Jurkat, Clone E6-1 (cell line): ENCODE measurements at regions not wholly inside any gene's neighbourhood (a gene's known extent, or its start where the extent isn't known, plus 50 kb on each side); places are given as distances from the start of the nearest gene placed in this dataset.
"Not testable (repeated sequence)": the region's sequence is repeated elsewhere in the genome, so short reads cannot be mapped to it uniquely, and the experiment has no call there.

ENCODE experiments used
- DNase-seq: peaks from one replicate; pipeline ENCODE4 v3.0.0-alpha.2; 2011; ENCODE audit warnings: low read depth, low spot score
- H3K4me3 ChIP-seq: 2 replicates; pipeline ENCODE4 v1.5.1; 2011; ENCODE audit warnings: mild to moderate bottlenecking, low read length, control low read depth, moderate library complexity

DNA sequence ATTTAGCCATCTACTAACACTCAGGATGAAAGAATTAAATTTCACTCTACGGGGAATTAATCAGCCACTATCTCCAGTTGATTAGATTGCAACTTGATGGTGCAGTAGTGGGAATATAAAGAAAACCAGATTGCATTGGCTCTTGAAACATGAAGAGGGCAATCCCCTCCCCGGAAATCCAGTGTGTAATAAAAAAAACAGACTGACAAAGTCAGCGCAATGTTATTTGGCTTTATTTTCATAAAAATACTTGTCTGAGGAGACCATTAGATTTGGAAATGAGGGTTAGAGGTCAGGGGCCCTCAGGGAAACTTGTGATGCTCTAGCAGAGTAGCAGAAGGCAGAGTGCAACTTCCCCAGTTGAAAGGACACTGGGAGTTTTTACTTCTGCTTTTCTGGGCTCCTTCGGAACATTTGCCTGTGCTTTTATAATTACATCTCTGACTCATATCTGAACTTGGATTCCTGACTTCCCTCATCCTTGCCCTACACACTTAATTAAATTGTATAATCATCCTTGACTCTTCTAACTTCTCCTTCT lies 326.8 kb downstream of the TUSC7 start:
- no peak for DNase-seq
- H3K4me3 ChIP-seq = no peak overlapping the region

GRCh38 chr3:117045143-117045542 lies 335.6 kb downstream of the TUSC7 start:
- H3K4me3 ChIP-seq = no peak overlapping the region
- DNase-seq = no peak

- DNase-seq = no peak
- no peak overlapping the region for H3K4me3 ChIP-seq
Observed at GRCh38 chr3:117047951-117048705, 338.5 kb downstream of the TUSC7 start.

- no peak for DNase-seq
- H3K4me3 ChIP-seq = no peak overlapping the region
Observed at GRCh38 chr3:117052395-117052794, 342.8 kb downstream of the TUSC7 start.

- DNase-seq = no peak
- no peak overlapping the region for H3K4me3 ChIP-seq
Observed at GRCh38 chr3:117054556-117054955, 345.0 kb downstream of the TUSC7 start.

DNA sequence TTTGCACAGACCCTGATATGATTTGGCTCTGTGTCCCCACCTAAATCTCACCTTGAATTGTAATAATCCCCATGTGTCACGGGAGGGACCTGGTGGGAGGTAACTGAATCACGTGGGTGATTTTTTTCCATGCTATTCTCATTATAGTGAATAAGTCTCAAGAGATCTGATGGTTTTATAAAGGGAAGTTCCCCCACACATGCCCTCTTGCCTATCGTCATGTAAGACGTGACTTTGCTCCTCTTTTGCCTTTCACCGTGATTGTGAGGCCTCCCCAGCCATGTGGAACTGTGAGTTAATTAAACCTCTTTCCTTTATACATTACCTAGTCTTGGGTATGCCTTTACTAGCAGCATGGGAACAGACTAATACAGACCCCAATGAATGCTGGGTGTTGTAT lies 347.4 kb downstream of the TUSC7 start:
- not testable (repeated sequence) for DNase-seq, H3K4me3 ChIP-seq

DNA sequence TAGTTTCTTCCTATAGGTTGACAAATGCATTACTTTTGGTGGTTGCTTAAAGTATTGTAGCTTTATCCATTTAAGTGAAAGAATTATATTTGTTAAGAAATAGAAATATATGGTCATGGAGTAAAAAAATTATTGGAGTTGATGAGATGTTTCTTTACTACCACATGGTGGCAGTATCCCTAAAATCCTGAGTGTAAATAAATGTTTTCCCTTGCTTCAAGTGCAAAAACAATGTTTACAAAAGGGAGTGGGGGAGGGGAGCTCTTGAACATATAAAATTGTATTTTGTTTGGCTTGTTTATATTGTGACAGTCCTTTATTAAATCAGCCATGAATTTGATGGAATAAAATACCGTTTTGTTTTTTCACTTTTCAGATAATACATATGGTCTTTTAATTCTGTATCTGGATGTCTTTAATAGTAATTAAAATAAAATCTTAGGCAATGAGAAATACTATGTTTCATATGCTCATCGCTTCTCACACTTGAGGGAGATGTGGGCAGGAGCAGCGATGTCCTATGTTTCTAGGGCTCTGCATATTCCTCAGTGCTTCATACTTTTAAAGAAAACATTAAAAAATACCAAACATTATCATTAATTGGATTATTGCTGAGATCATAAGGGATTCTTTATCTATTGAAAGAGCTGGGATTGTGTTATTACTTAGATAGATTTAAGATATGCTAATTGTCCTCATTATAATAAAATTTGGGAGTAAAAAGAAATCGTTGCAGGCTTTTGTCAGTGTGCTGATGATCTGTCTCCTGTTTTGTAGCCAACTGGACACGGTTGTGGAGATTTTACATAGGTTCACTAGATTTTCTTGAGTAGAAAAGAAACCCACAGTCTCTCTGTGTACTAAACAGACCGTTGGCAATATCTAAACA lies 349.7 kb downstream of the TUSC7 start:
- H3K4me3 ChIP-seq = no peak overlapping the region
- peak; percentile 1 for DNase-seq

GRCh38 chr3:117059956-117060270 lies 350.3 kb downstream of the TUSC7 start:
- H3K4me3 ChIP-seq = no peak overlapping the region
- DNase-seq = no peak

- no peak for DNase-seq
- no peak overlapping the region for H3K4me3 ChIP-seq
Observed at GRCh38 chr3:117063930-117064329, 354.4 kb downstream of the TUSC7 start.

DNA sequence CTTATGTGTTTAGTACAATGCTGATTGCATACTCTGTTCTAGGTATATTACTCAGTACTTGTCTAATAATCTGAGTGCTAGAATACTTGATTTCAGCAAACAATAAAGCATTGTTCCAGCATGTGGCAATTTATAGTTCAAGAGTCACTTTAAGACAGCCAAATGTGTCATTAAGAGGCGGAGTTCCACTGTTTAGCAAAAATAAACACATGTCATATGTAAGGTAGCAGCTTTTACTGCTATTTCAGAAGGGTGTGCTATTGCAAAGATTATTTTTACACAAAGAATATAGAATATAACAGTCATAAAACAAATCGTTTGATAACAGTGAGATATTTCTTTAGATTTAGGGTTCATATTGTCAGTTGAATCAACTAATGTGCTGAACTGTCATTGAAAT lies 358.7 kb downstream of the TUSC7 start:
- no peak for DNase-seq
- H3K4me3 ChIP-seq = no peak overlapping the region

DNA sequence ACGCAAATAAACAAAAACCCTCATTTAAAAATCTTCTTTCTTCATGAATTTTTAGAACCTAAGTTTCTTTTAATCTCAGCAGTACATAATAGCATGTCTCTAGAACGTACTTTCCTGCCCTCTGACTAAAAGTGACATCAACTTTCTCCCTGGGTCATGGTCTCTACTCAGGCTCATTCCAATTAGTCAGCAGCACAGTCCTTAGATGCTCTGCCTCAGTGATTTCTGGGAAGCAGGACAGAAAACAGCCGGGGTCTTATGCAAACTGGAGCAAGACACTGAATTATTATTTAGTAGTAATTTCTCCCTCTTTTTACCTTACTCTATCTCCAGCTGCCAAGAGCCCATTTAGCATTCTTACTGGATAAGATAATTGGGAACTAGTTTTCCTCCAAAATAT lies 365.2 kb downstream of the TUSC7 start:
- no peak overlapping the region for H3K4me3 ChIP-seq
- no peak for DNase-seq

- DNase-seq = no peak
Observed at GRCh38 chr3:117079997-117080396, 370.4 kb downstream of the TUSC7 start.

DNA sequence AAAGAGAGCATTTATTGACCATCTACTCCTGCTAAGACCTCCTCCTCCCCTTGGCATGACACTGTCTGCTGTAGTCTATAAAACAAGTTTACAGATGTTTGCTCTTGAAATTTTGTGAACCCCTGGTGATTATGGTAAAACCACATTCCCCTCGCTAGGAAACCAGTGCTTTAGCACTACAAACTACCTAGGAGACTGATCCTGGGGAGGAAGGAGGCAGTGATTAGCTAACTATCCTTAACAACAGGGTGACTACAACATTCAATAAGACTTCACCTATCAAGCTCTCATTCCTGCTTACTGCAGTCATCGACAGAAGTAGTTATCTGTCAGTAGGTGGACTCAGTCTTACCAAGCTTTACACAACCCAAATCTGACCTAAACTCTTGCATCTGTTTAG lies 371.3 kb downstream of the TUSC7 start:
- H3K4me3 ChIP-seq = no peak overlapping the region
- no peak for DNase-seq

More at GRCh38 chr3:117079997-117080396, 370.4 kb downstream of the TUSC7 start:
- no peak overlapping the region for H3K4me3 ChIP-seq

GRCh38 chr3:117084277-117084676 lies 374.7 kb downstream of the TUSC7 start:
- DNase-seq = no peak

GRCh38 chr3:117084739-117085270 lies 375.2 kb downstream of the TUSC7 start:
- H3K4me3 ChIP-seq = no peak overlapping the region

More at GRCh38 chr3:117084277-117084676, 374.7 kb downstream of the TUSC7 start:
- no peak overlapping the region for H3K4me3 ChIP-seq

GRCh38 chr3:117091676-117092075 lies 382.1 kb downstream of the TUSC7 start:
- no peak for DNase-seq
- H3K4me3 ChIP-seq = no peak overlapping the region

More at GRCh38 chr3:117084739-117085270, 375.2 kb downstream of the TUSC7 start:
- DNase-seq = no peak

DNA sequence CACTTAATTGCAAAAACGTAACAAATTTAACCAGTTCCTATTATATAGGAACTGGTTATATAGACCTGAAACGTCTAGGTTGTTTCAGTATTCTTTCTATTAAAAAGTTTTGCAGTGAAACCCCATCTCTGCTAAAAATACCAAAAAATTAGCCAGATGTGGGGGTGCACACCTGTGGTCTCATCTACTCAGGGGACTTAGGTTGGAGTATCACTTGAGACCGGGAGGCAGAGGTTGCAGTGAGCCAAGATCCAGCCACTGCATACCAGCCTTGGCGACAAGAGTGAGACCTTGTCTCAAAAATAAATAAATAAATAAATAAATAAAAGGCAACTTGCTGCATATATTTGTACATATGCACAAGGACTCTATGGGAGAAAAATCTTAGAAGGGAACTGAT lies 387.0 kb downstream of the TUSC7 start:
- DNase-seq = no peak
- H3K4me3 ChIP-seq = no peak overlapping the region

DNA sequence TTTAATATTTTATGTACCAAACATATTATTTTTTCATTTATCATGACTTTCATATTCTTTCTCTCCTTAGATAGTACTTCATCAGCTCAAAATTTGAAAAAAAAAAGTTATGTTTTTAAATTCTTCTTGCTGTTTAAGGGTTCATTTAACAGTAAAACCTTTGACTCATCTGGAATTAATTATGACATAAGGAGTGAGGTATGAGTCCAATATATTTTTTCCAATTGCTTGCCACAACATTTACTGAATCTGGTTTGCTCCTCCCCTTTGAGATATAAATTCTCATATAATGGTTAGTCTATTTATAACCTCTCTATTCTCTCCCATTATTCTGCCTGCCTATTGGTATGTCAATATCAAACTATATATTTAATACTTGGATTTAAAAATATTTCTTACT lies 387.8 kb downstream of the TUSC7 start:
- no peak overlapping the region for H3K4me3 ChIP-seq
- DNase-seq = no peak

- DNase-seq = no peak
- H3K4me3 ChIP-seq = no peak overlapping the region
Observed at GRCh38 chr3:117101697-117102096, 392.1 kb downstream of the TUSC7 start.

DNA sequence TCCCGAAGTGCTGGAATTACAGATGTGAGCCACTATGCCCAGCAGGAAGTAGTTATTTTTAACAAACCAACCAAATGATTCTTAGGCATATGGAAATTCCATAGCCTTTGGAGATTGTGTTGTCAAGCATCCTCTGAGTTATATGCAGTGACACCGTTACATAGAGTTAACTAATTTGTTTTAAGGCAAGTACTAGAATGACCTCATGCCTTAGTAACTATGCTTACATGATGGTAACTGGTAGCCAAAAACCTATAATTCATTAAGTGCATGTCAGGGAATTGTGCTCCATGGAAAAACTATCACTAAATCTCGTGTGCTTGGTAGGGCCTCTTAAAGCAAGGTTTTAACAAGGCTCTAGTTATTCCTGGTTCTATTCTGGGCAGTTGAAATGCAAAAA lies 392.8 kb downstream of the TUSC7 start:
- H3K4me3 ChIP-seq = no peak overlapping the region
- no peak for DNase-seq
